ENCODE measurements at regions not wholly inside any gene's neighbourhood (a gene's known extent, or its start where the extent isn't known, plus 50 kb on each side); places are given as distances from the start of the nearest gene placed in this dataset.
"Not testable (repeated sequence)": the region's sequence is repeated elsewhere in the genome, so short reads cannot be mapped to it uniquely, and the experiment has no call there.

- no peak overlapping the region for H2AFZ ChIP-seq (ENCODE audit: low read length, unreplicated experiment)
- H3K4me1 ChIP-seq (ENCODE audit: control insufficient read depth, insufficient read depth, low read length, unreplicated experiment), result no peaks in the 10 kb centered on the region
- H3K4me3 ChIP-seq (ENCODE audit: low read depth, low read length), result no peak overlapping the region
- no peak overlapping the region for H3K27ac ChIP-seq (ENCODE audit: low read depth, low read length)
- H3K36me3 ChIP-seq (ENCODE audit: insufficient read depth, low read length), result no peaks in the 10 kb centered on the region
- no peaks in the 10 kb centered on the region for H3K79me2 ChIP-seq (ENCODE audit: control insufficient read depth, insufficient read depth, low read length, unreplicated experiment)
- H3K27me3 ChIP-seq (ENCODE audit: insufficient read depth, low read length), result no peaks in the 10 kb centered on the region
Measured at GRCh38 chr4:112747036-112747435, 110.1 kb downstream of the LARP7 start.

GRCh38 chr4:112748352-112748878 lies 111.5 kb downstream of the LARP7 start:
- no peaks in the 10 kb centered on the region for H3K36me3 ChIP-seq (ENCODE audit: insufficient read depth, low read length)
- H3K79me2 ChIP-seq (ENCODE audit: control insufficient read depth, insufficient read depth, low read length, unreplicated experiment), result no peaks in the 10 kb centered on the region
- no peaks in the 10 kb centered on the region for H3K27me3 ChIP-seq (ENCODE audit: insufficient read depth, low read length)
- no peaks in the 10 kb centered on the region for H3K4me1 ChIP-seq (ENCODE audit: control insufficient read depth, insufficient read depth, low read length, unreplicated experiment)
- no peak overlapping the region for H3K4me3 ChIP-seq (ENCODE audit: low read depth, low read length)
- no peak overlapping the region for H3K27ac ChIP-seq (ENCODE audit: low read depth, low read length)
- no peak overlapping the region for H2AFZ ChIP-seq (ENCODE audit: low read length, unreplicated experiment)

- H3K4me3 ChIP-seq (ENCODE audit: low read depth, low read length); H3K79me2 ChIP-seq (ENCODE audit: control insufficient read depth, insufficient read depth, low read length, unreplicated experiment); H3K4me1 ChIP-seq (ENCODE audit: control insufficient read depth, insufficient read depth, low read length, unreplicated experiment); H3K36me3 ChIP-seq (ENCODE audit: insufficient read depth, low read length); H2AFZ ChIP-seq (ENCODE audit: low read length, unreplicated experiment); H3K27me3 ChIP-seq (ENCODE audit: insufficient read depth, low read length); H3K27ac ChIP-seq (ENCODE audit: low read depth, low read length): not testable (repeated sequence)
Measured at GRCh38 chr4:112750749-112751148, 113.8 kb downstream of the LARP7 start.

DNA sequence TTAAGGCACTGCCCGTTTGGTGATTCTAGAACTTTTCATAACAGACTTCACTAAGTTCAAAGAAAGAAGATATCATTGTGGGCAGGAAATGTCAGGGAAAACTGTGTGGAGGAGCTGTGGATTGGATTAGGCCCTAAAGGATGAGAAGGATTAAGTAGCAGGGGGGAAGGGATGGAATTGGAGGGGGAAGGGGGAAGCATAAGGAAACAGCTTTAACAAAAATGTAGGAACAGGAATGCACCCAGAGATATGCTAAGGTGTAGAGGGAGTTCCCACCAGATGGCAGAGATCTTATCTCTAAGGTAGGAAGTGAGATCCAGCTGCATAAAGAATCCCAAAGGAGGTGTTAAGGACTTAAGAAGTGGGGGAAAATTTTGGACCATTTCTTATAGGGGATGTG lies 114.5 kb downstream of the LARP7 start:
- Histone ChIP-seq H3K27me3 (ENCODE audit: insufficient read depth, low read length) (no peaks in the 10 kb centered on the region), H3K4me1 (ENCODE audit: control insufficient read depth, insufficient read depth, low read length, unreplicated experiment) (no peaks in the 10 kb centered on the region), H3K36me3 (ENCODE audit: insufficient read depth, low read length) (no peaks in the 10 kb centered on the region), H3K79me2 (ENCODE audit: control insufficient read depth, insufficient read depth, low read length, unreplicated experiment) (no peaks in the 10 kb centered on the region), H3K4me3 (ENCODE audit: low read depth, low read length) (no peak overlapping the region), H3K27ac (ENCODE audit: low read depth, low read length) (no peak overlapping the region), H2AFZ (ENCODE audit: low read length, unreplicated experiment) (no peak overlapping the region)

DNA sequence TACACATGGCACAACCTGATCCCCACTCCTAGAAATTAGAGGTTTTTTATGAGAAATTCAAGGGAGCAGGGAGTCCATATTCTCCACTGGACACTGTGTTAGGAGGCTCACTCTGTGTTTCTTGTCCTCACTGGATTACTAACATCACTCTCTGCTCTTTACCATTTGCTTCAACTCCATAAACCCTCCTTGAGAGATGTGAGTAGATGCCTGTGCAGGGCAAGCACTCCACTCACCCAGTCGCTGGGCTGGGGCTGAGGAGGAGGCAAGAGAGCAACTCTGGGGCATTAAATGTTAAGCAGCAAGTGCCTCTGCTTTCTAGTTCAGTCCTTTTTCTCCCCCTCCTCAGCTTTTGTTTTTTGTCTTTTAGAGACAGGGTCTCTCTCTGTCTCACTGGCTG lies 115.1 kb downstream of the LARP7 start:
- Histone ChIP-seq H3K79me2 (ENCODE audit: control insufficient read depth, insufficient read depth, low read length, unreplicated experiment) (no peaks in the 10 kb centered on the region), H3K27ac (ENCODE audit: low read depth, low read length) (no peak overlapping the region), H3K4me1 (ENCODE audit: control insufficient read depth, insufficient read depth, low read length, unreplicated experiment) (no peaks in the 10 kb centered on the region), H3K4me3 (ENCODE audit: low read depth, low read length) (no peak overlapping the region), H3K27me3 (ENCODE audit: insufficient read depth, low read length) (no peaks in the 10 kb centered on the region), H3K36me3 (ENCODE audit: insufficient read depth, low read length) (no peaks in the 10 kb centered on the region), H2AFZ (ENCODE audit: low read length, unreplicated experiment) (no peak overlapping the region)

- H3K27ac ChIP-seq (ENCODE audit: low read depth, low read length), result no peak overlapping the region
- no peak overlapping the region for H3K4me3 ChIP-seq (ENCODE audit: low read depth, low read length)
- no peaks in the 10 kb centered on the region for H3K4me1 ChIP-seq (ENCODE audit: control insufficient read depth, insufficient read depth, low read length, unreplicated experiment)
- H3K27me3 ChIP-seq (ENCODE audit: insufficient read depth, low read length), result no peaks in the 10 kb centered on the region
- no peak overlapping the region for H2AFZ ChIP-seq (ENCODE audit: low read length, unreplicated experiment)
- H3K36me3 ChIP-seq (ENCODE audit: insufficient read depth, low read length), result no peaks in the 10 kb centered on the region
- H3K79me2 ChIP-seq (ENCODE audit: control insufficient read depth, insufficient read depth, low read length, unreplicated experiment), result no peaks in the 10 kb centered on the region
Measured at GRCh38 chr4:112752510-112752909, 115.6 kb downstream of the LARP7 start.

GRCh38 chr4:112753333-112753732 lies 116.4 kb downstream of the LARP7 start:
- H3K4me3 ChIP-seq (ENCODE audit: low read depth, low read length), result no peak overlapping the region
- no peaks in the 10 kb centered on the region for H3K79me2 ChIP-seq (ENCODE audit: control insufficient read depth, insufficient read depth, low read length, unreplicated experiment)
- H2AFZ ChIP-seq (ENCODE audit: low read length, unreplicated experiment), result no peak overlapping the region
- H3K27me3 ChIP-seq (ENCODE audit: insufficient read depth, low read length), result no peaks in the 10 kb centered on the region
- H3K27ac ChIP-seq (ENCODE audit: low read depth, low read length), result no peak overlapping the region
- no peaks in the 10 kb centered on the region for H3K4me1 ChIP-seq (ENCODE audit: control insufficient read depth, insufficient read depth, low read length, unreplicated experiment)
- no peaks in the 10 kb centered on the region for H3K36me3 ChIP-seq (ENCODE audit: insufficient read depth, low read length)

- H3K79me2 ChIP-seq (ENCODE audit: control insufficient read depth, insufficient read depth, low read length, unreplicated experiment), result no peaks in the 10 kb centered on the region
- no peaks in the 10 kb centered on the region for H3K36me3 ChIP-seq (ENCODE audit: insufficient read depth, low read length)
- H3K4me1 ChIP-seq (ENCODE audit: control insufficient read depth, insufficient read depth, low read length, unreplicated experiment), result no peaks in the 10 kb centered on the region
- no peak overlapping the region for H3K4me3 ChIP-seq (ENCODE audit: low read depth, low read length)
- H2AFZ ChIP-seq (ENCODE audit: low read length, unreplicated experiment), result no peak overlapping the region
- no peaks in the 10 kb centered on the region for H3K27me3 ChIP-seq (ENCODE audit: insufficient read depth, low read length)
- H3K27ac ChIP-seq (ENCODE audit: low read depth, low read length), result no peak overlapping the region
Measured at GRCh38 chr4:112759313-112759712, 122.4 kb downstream of the LARP7 start.

GRCh38 chr4:112765317-112765974 lies 128.5 kb downstream of the LARP7 start:
- Histone ChIP-seq H2AFZ (ENCODE audit: low read length, unreplicated experiment) (no peak overlapping the region), H3K79me2 (ENCODE audit: control insufficient read depth, insufficient read depth, low read length, unreplicated experiment) (no peaks in the 10 kb centered on the region), H3K27ac (ENCODE audit: low read depth, low read length) (no peak overlapping the region), H3K36me3 (ENCODE audit: insufficient read depth, low read length) (no peaks in the 10 kb centered on the region), H3K4me3 (ENCODE audit: low read depth, low read length) (no peak overlapping the region), H3K4me1 (ENCODE audit: control insufficient read depth, insufficient read depth, low read length, unreplicated experiment) (no peaks in the 10 kb centered on the region), H3K27me3 (ENCODE audit: insufficient read depth, low read length) (no peaks in the 10 kb centered on the region)

DNA sequence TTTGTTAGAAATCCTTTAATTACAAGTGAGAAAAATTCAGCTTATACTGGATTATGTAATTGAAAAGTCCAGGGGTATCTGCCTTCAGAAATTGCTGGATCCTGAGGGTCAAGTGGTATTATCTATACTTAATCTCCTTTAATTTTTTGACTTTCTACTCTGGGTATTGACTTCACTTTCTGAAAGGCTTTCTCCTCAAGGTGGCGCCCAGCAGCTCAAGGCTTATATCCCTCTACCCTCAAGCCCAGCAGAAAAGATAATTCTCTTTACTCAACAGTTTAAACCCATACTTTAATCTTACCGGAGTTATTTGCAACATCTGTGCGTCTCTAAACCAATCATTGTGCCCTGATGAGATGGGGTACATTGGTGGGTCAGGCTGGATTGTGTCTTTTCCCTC lies 129.5 kb downstream of the LARP7 start:
- Histone ChIP-seq H3K27ac (ENCODE audit: low read depth, low read length) (no peak overlapping the region), H3K4me1 (ENCODE audit: control insufficient read depth, insufficient read depth, low read length, unreplicated experiment) (no peaks in the 10 kb centered on the region), H3K79me2 (ENCODE audit: control insufficient read depth, insufficient read depth, low read length, unreplicated experiment) (no peaks in the 10 kb centered on the region), H3K36me3 (ENCODE audit: insufficient read depth, low read length) (no peaks in the 10 kb centered on the region), H2AFZ (ENCODE audit: low read length, unreplicated experiment) (no peak overlapping the region), H3K4me3 (ENCODE audit: low read depth, low read length) (no peak overlapping the region), H3K27me3 (ENCODE audit: insufficient read depth, low read length) (no peaks in the 10 kb centered on the region)

DNA sequence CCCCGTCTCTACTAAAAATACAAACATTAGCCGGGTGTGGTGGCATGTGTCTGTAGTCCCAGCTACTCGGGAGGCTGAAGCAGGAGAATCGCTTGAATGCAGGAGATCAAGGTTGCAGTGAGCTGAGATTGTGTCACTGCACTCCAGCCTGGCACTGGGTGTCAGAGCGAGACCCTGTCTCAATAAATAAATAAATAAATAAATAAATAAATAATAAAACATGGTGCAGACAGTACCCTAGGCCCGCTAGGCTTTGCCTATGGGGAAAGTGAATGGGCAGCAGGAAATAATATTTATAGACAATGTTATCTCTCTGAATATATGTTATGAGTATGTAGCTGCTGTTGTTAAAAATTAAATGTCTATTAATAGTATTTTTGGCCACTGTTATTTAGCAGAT lies 130.4 kb downstream of the LARP7 start:
- Histone ChIP-seq H3K4me3 (ENCODE audit: low read depth, low read length) (no peak overlapping the region), H3K4me1 (ENCODE audit: control insufficient read depth, insufficient read depth, low read length, unreplicated experiment) (no peaks in the 10 kb centered on the region), H3K79me2 (ENCODE audit: control insufficient read depth, insufficient read depth, low read length, unreplicated experiment) (no peaks in the 10 kb centered on the region), H3K36me3 (ENCODE audit: insufficient read depth, low read length) (no peaks in the 10 kb centered on the region), H3K27ac (ENCODE audit: low read depth, low read length) (no peak overlapping the region), H3K27me3 (ENCODE audit: insufficient read depth, low read length) (no peaks in the 10 kb centered on the region), H2AFZ (ENCODE audit: low read length, unreplicated experiment) (no peak overlapping the region)

All from ACC112 (cell line).